HG02852 (cell line): ENCODE measurements at regions not wholly inside any gene's neighbourhood (a gene's known extent, or its start where the extent isn't known, plus 50 kb on each side); places are given as distances from the start of the nearest gene placed in this dataset.
"Not testable (repeated sequence)": the region's sequence is repeated elsewhere in the genome, so short reads cannot be mapped to it uniquely, and the experiment has no call there.

Experiments used
- ATAC-seq: cut with Tn5 transposase; IDR thresholded peaks from one replicate; pipeline ENCODE4 v1.9.1; 2021; ENCODE audit warnings: mild to moderate bottlenecking, moderate library complexity; ENCODE audit not compliant: unreplicated experiment

GRCh38 chr11:121873766-121874165 is 242.2 kb downstream of the BLID start:
- ATAC-seq: no peak

- no peak for ATAC-seq
Measured at GRCh38 chr11:121872356-121872755, 243.7 kb downstream of the BLID start.

- no peak for ATAC-seq
Measured at GRCh38 chr11:121870206-121871045, 245.6 kb downstream of the BLID start.

GRCh38 chr11:121869478-121869877 is 246.5 kb downstream of the BLID start:
- no peak for ATAC-seq

GRCh38 chr11:121866754-121867153 is 249.3 kb downstream of the BLID start:
- no peak for ATAC-seq

- no peak for ATAC-seq
Measured at GRCh38 chr11:121864660-121865059, 251.4 kb downstream of the BLID start.

GRCh38 chr11:121863126-121863525 is 252.9 kb downstream of the BLID start:
- ATAC-seq: no peak

- not testable (repeated sequence) for ATAC-seq
Measured at GRCh38 chr11:121855138-121855537, 260.9 kb downstream of the BLID start.

GRCh38 chr11:121844016-121844415 is 272.0 kb downstream of the BLID start:
- no peak for ATAC-seq

- no peak for ATAC-seq
Measured at GRCh38 chr11:121842192-121842585, 273.8 kb downstream of the BLID start.

- no peak for ATAC-seq
Measured at GRCh38 chr11:121841487-121842191, 274.4 kb downstream of the BLID start.

- ATAC-seq: no peak
Measured at GRCh38 chr11:121839781-121840180, 276.2 kb downstream of the BLID start.

- ATAC-seq: no peak
Measured at GRCh38 chr11:121838571-121838970, 277.4 kb downstream of the BLID start.

GRCh38 chr11:121833970-121834369 is 282.0 kb downstream of the BLID start:
- no peak for ATAC-seq

- ATAC-seq: no peak
Measured at GRCh38 chr11:121829159-121829643, 286.8 kb downstream of the BLID start.

GRCh38 chr11:121814962-121815361 is 301.1 kb downstream of the BLID start:
- ATAC-seq: no peak

GRCh38 chr11:121814296-121814695 is 301.7 kb downstream of the BLID start:
- ATAC-seq: no peak

- no peak for ATAC-seq
Measured at GRCh38 chr11:121810291-121810690, 305.7 kb downstream of the BLID start.

- no peak for ATAC-seq
Measured at GRCh38 chr11:121808096-121808495, 307.9 kb downstream of the BLID start.

- no peak for ATAC-seq
Measured at GRCh38 chr11:121807051-121807450, 309.0 kb downstream of the BLID start.

GRCh38 chr11:121802542-121802941 is 313.5 kb downstream of the BLID start:
- no peak for ATAC-seq

- ATAC-seq: no peak
Measured at GRCh38 chr11:121801781-121802180, 314.2 kb downstream of the BLID start.
